GM23248 (cell line): ENCODE measurements at regions not wholly inside any gene's neighbourhood (a gene's known extent, or its start where the extent isn't known, plus 50 kb on each side); places are given as distances from the start of the nearest gene placed in this dataset.

Experiments
- EZH2 ChIP-seq: fragments of 200-600 bp; sonication (generic); IDR thresholded peaks from 2 replicates; pipeline ENCODE4 v1.6.1; 2018; ENCODE audit warnings: antibody characterized with exemption, mild to moderate bottlenecking; ENCODE audit not compliant: insufficient read depth, poor library complexity, severe bottlenecking
- EZH2phosphoT487 ChIP-seq: fragments of 200-600 bp; sonication (generic); IDR thresholded peaks from 2 replicates; pipeline ENCODE4 v1.6.1; 2018; ENCODE audit warnings: antibody characterized with exemption, moderate library complexity, mild to moderate bottlenecking, low read depth; ENCODE audit not compliant: insufficient read depth

DNA sequence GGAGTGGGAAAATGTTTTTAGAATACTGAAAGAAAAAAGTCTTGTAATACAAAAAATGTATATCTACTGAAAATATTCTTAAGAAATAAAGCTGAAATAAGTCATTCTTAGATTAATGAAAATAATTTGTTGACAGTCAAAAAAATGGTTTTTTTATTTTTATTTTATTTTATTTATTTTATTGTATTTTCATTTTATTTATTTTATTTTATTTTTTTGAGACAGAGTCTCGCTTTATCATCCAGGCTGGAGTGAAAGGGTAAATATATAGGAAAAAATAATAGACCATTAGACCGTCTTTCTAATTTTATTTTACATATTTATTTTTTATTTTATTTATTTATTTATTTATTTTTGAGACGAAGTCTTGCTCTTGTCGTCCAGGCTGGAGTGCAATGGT lies 1583.6 kb upstream of the TMEFF2 start:
- TF ChIP-seq EZH2 (no peak), EZH2phosphoT487 (no peak)
